ENCODE measurements at regions not wholly inside any gene's neighbourhood (a gene's known extent, or its start where the extent isn't known, plus 50 kb on each side); places are given as distances from the start of the nearest gene placed in this dataset.

- H3K27me3 ChIP-seq, result no peaks in the 10 kb centered on the region
- no peak overlapping the region for H3K4me3 ChIP-seq (ENCODE audit: low read depth, low read length)
- DNase-seq, result no peak
- TF ChIP-seq CTCF (IDR thresholded peaks at IDR 0.05; ENCODE audit: low read depth, low read length), result no peak; the same call in 1 of the 2 replicates
- H3K9me3 ChIP-seq, result no peaks in the 10 kb centered on the region
- peaks cover 7% of the 10 kb centered on the region; the same call in 1 of the 2 replicates for H3K4me1 ChIP-seq
- H3K36me3 ChIP-seq, result no peaks in the 10 kb centered on the region
Observed at GRCh38 chr5:91266184-91266705, 116.9 kb downstream of the ARRDC3 start.

GRCh38 chr5:91264311-91265051, 118.6 kb downstream of the ARRDC3 start:
- H3K27me3 ChIP-seq, result no peaks in the 10 kb centered on the region
- peaks cover 7% of the 10 kb centered on the region; the same call in 1 of the 2 replicates for H3K4me1 ChIP-seq
- no peaks in the 10 kb centered on the region for H3K9me3 ChIP-seq
- no peaks in the 10 kb centered on the region for H3K36me3 ChIP-seq
- DNase-seq, result no peak
- no peak overlapping the region for H3K4me3 ChIP-seq (ENCODE audit: low read depth, low read length)
- no peak for TF ChIP-seq CTCF (IDR thresholded peaks at IDR 0.05; ENCODE audit: low read depth, low read length)

- Histone ChIP-seq H3K4me1 (peaks cover 7% of the 10 kb centered on the region; the same call in 1 of the 2 replicates), H3K4me3 (ENCODE audit: low read depth, low read length) (no peak overlapping the region), H3K36me3 (no peaks in the 10 kb centered on the region), H3K9me3 (no peaks in the 10 kb centered on the region), H3K27me3 (no peaks in the 10 kb centered on the region)
- DNase-seq, result no peak
- no peak for TF ChIP-seq CTCF (IDR thresholded peaks at IDR 0.05; ENCODE audit: low read depth, low read length)
Observed at GRCh38 chr5:91263898-91264297, 119.2 kb downstream of the ARRDC3 start.

- Histone ChIP-seq H3K9me3 (no peaks in the 10 kb centered on the region), H3K27me3 (no peaks in the 10 kb centered on the region), H3K4me1 (no peaks in the 10 kb centered on the region), H3K4me3 (ENCODE audit: low read depth, low read length) (no peak overlapping the region), H3K36me3 (no peaks in the 10 kb centered on the region)
- DNase-seq, result no peak
- no peak for TF ChIP-seq CTCF (IDR thresholded peaks at IDR 0.05; ENCODE audit: low read depth, low read length)
Observed at GRCh38 chr5:91257301-91257700, 125.8 kb downstream of the ARRDC3 start.

GRCh38 chr5:91256142-91256524, 127.0 kb downstream of the ARRDC3 start:
- no peak for TF ChIP-seq CTCF (IDR thresholded peaks at IDR 0.05; ENCODE audit: low read depth, low read length)

More at GRCh38 chr5:91256142-91256524, 127.0 kb downstream of the ARRDC3 start:
- H3K27me3 ChIP-seq, result no peaks in the 10 kb centered on the region
- no peaks in the 10 kb centered on the region for H3K9me3 ChIP-seq
- DNase-seq, result no peak
- H3K36me3 ChIP-seq, result no peaks in the 10 kb centered on the region
- no peaks in the 10 kb centered on the region for H3K4me1 ChIP-seq
- no peak overlapping the region for H3K4me3 ChIP-seq (ENCODE audit: low read depth, low read length)
